GM21447 (cell line): ENCODE measurements at regions not wholly inside any gene's neighbourhood (a gene's known extent, or its start where the extent isn't known, plus 50 kb on each side); places are given as distances from the start of the nearest gene placed in this dataset.
"Not testable (repeated sequence)": the region's sequence is repeated elsewhere in the genome, so short reads cannot be mapped to it uniquely, and the experiment has no call there.

ENCODE experiments used
- ATAC-seq: cut with Tn5 transposase; IDR thresholded peaks from one replicate; pipeline ENCODE4 v1.9.1; 2021; ENCODE audit not compliant: unreplicated experiment

- no peak for ATAC-seq
Observed at GRCh38 chrX:124426288-124427169, 80.2 kb downstream of the SH2D1A start.

GRCh38 chrX:124433186-124433585, 86.8 kb downstream of the SH2D1A start:
- no peak for ATAC-seq

GRCh38 chrX:124435616-124436015, 89.3 kb downstream of the SH2D1A start:
- no peak for ATAC-seq

GRCh38 chrX:124440695-124441094, 94.3 kb downstream of the SH2D1A start:
- no peak for ATAC-seq

- no peak for ATAC-seq
Observed at GRCh38 chrX:124441971-124442590, 95.7 kb downstream of the SH2D1A start.

- no peak for ATAC-seq
Observed at GRCh38 chrX:124455966-124456365, 109.6 kb downstream of the SH2D1A start.

- not testable (repeated sequence) for ATAC-seq
Observed at GRCh38 chrX:124459851-124460250, 113.5 kb downstream of the SH2D1A start.

- no peak for ATAC-seq
Observed at GRCh38 chrX:124462931-124463330, 116.6 kb downstream of the SH2D1A start.

GRCh38 chrX:124467202-124467601, 120.8 kb downstream of the SH2D1A start:
- ATAC-seq: no peak

- ATAC-seq: no peak
Observed at GRCh38 chrX:124475358-124475757, 129.0 kb downstream of the SH2D1A start.

- ATAC-seq: no peak
Observed at GRCh38 chrX:124476562-124476961, 130.2 kb downstream of the SH2D1A start.

GRCh38 chrX:124478046-124478445, 131.7 kb downstream of the SH2D1A start:
- no peak for ATAC-seq

GRCh38 chrX:124488412-124489161, 142.2 kb downstream of the SH2D1A start:
- peak; percentile 74 for ATAC-seq

GRCh38 chrX:124493984-124494383, 147.6 kb downstream of the SH2D1A start:
- ATAC-seq: no peak

GRCh38 chrX:124497386-124497785, 151.0 kb downstream of the SH2D1A start:
- ATAC-seq: no peak

- ATAC-seq: no peak
Observed at GRCh38 chrX:124501586-124501985, 155.2 kb downstream of the SH2D1A start.

- no peak for ATAC-seq
Observed at GRCh38 chrX:124502166-124502565, 155.8 kb downstream of the SH2D1A start.

- no peak for ATAC-seq
Observed at GRCh38 chrX:124502599-124502998, 156.2 kb downstream of the SH2D1A start.

GRCh38 chrX:124504111-124504983, 158.0 kb downstream of the SH2D1A start:
- peak; percentile 85 for ATAC-seq

GRCh38 chrX:124506066-124506465, 159.7 kb downstream of the SH2D1A start:
- ATAC-seq: no peak

- no peak for ATAC-seq
Observed at GRCh38 chrX:124507246-124507645, 160.9 kb downstream of the SH2D1A start.
